H1 (cell line): ENCODE measurements at regions not wholly inside any gene's neighbourhood (a gene's known extent, or its start where the extent isn't known, plus 50 kb on each side); places are given as distances from the start of the nearest gene placed in this dataset.

Experiments used
- CTCF ChIA-PET: fragments of 300-600 bp; sonication (Branson Sonifier 250); formaldehyde crosslinking; loops from one replicate; lab custom pipeline; 2021; ENCODE audit not compliant: partially characterized antibody; lab: Charles Lee
- POLR2A ChIA-PET: fragments of 300-600 bp; sonication (Branson Sonifier 250); formaldehyde crosslinking; loops from one replicate; lab custom pipeline; 2021; ENCODE audit warnings: inconsistent platforms; ENCODE audit not compliant: partially characterized antibody; lab: Charles Lee
- DNase-seq, 2 experiments: peaks; one replicate each; pipeline versions ENCODE4 v3.0.0 to v3.0.0-alpha.2; 2010 to 2022; ENCODE audit warnings: low spot score in 2 of 2, low read depth in 1 of 2, mixed read lengths in 1 of 2
- FAIRE-seq: peaks from 2 replicates; lab custom pipeline; 2011; peaks lifted over from hg19 to GRCh38; lab: Jason Lieb, UNC
- H2AFZ ChIP-seq: 2 replicates; pipeline ENCODE4 v1.8.1; 2012; ENCODE audit warnings: low read length, inconsistent platforms
- H2AK5ac ChIP-seq: 2 replicates; pipeline ENCODE4 v1.6.1; 2013; ENCODE audit warnings: low read depth, low read length
- H2BK120ac ChIP-seq: replicated peaks from 2 replicates; pipeline ENCODE3; 2013; ENCODE audit warnings: low read depth, low read length, inconsistent platforms
- H2BK12ac ChIP-seq: 2 replicates; pipeline ENCODE4 v1.6.1; 2013; ENCODE audit warnings: low read depth, low read length
- H2BK15ac ChIP-seq: 2 replicates; pipeline ENCODE4 v1.6.1; 2013; ENCODE audit warnings: low read length
- H2BK20ac ChIP-seq: 2 replicates; pipeline ENCODE4 v1.6.1; 2013; ENCODE audit warnings: low read length
- H2BK5ac ChIP-seq: 2 replicates; pipeline ENCODE4 v1.6.1; 2013; ENCODE audit warnings: low read depth, low read length
- H3K14ac ChIP-seq: 2 replicates; pipeline ENCODE4 v1.6.1; 2013; ENCODE audit warnings: inconsistent platforms; ENCODE audit not compliant: insufficient read length
- H3K18ac ChIP-seq: 2 replicates; pipeline ENCODE4 v1.6.1; 2013; ENCODE audit warnings: low read length; ENCODE audit errors: extremely low read depth
- H3K23ac ChIP-seq: 2 replicates; pipeline ENCODE4 v1.6.1; 2013; ENCODE audit warnings: inconsistent platforms; ENCODE audit not compliant: insufficient read length
- H3K23me2 ChIP-seq: 2 replicates; pipeline ENCODE4 v1.6.1; 2013; ENCODE audit warnings: low read depth, low read length
- H3K27ac ChIP-seq: 2 replicates; pipeline ENCODE4 v1.6.1; 2011; ENCODE audit warnings: low read depth, low read length, inconsistent platforms
- H3K27me3 ChIP-seq, 4 experiments: replicated peaks in 1 of 4; 1 replicate in 1 of 4; 2 replicates in 3 of 4; pipeline versions ENCODE4 v1.6.1 to v1.8.1; 2011 to 2013; ENCODE audit warnings: low read length in 3 of 4, mild to moderate bottlenecking in 3 of 4, inconsistent platforms in 2 of 4, mixed read lengths in 2 of 4, moderate library complexity in 1 of 4; ENCODE audit not compliant: control insufficient read depth in 3 of 4, insufficient read depth in 3 of 4; ENCODE audit errors: extremely low read depth in 1 of 4
- H3K36me3 ChIP-seq, 4 experiments: 2 replicates each; pipeline versions ENCODE4 v1.6.1 to v1.8.1; 2011 to 2013; ENCODE audit warnings: mild to moderate bottlenecking in 4 of 4, low read length in 3 of 4, moderate library complexity in 2 of 4, control low read depth in 1 of 4, inconsistent platforms in 1 of 4; ENCODE audit not compliant: insufficient read depth in 4 of 4, control insufficient read depth in 2 of 4
- H3K4ac ChIP-seq: replicated peaks from 2 replicates; pipeline ENCODE3; 2013; ENCODE audit warnings: low read length, low read depth, mixed read lengths, inconsistent platforms; ENCODE audit not compliant: insufficient read length
- H3K4me1 ChIP-seq, 4 experiments: replicated peaks in 1 of 4; 1 replicate in 1 of 4; 2 replicates in 3 of 4; pipeline versions ENCODE4 v1.6.1 to v1.8.1; 2011 to 2013; ENCODE audit warnings: low read length in 3 of 4, inconsistent platforms in 2 of 4, mixed read lengths in 1 of 4; ENCODE audit not compliant: insufficient read depth in 4 of 4, control insufficient read depth in 3 of 4
- H3K4me2 ChIP-seq, 2 experiments: 2 replicates each; pipeline versions ENCODE4 v1.6.1 to v1.8.1; 2011 to 2013; ENCODE audit warnings: low read depth in 2 of 2, low read length in 2 of 2, control low read depth in 1 of 2, inconsistent platforms in 1 of 2, mild to moderate bottlenecking in 1 of 2; ENCODE audit not compliant: insufficient read depth in 1 of 2
- H3K4me3 ChIP-seq, 4 experiments: fragments of 200-600, 300-600 bp in 1 of 4; sonication (generic), shearing (Covaris generic), sonication (Bioruptor Twin) in 1 of 4; 2 replicates each; pipeline versions ENCODE4 v1.5.1 to v1.8.1; 2011 to 2016; ENCODE audit warnings: low read length in 4 of 4, low read depth in 3 of 4, control low read depth in 2 of 4, inconsistent platforms in 2 of 4, mild to moderate bottlenecking in 2 of 4, mixed read lengths in 1 of 4, moderate library complexity in 1 of 4; ENCODE audit not compliant: insufficient read depth in 2 of 4; ENCODE audit errors: extremely low read depth in 1 of 4
- H3K56ac ChIP-seq: replicated peaks from 2 replicates; pipeline ENCODE3; 2013; ENCODE audit warnings: low read depth, mild to moderate bottlenecking, mixed read lengths, low read length, inconsistent platforms; ENCODE audit not compliant: insufficient read length
- H3K79me1 ChIP-seq: 2 replicates; pipeline ENCODE4 v1.6.1; 2013; ENCODE audit warnings: low read depth, low read length, control low read depth
- H3K79me2 ChIP-seq, 2 experiments: 2 replicates each; pipeline versions ENCODE4 v1.6.1 to v1.8.1; 2012 to 2013; ENCODE audit warnings: low read length in 2 of 2, mild to moderate bottlenecking in 2 of 2, inconsistent platforms in 1 of 2; ENCODE audit not compliant: insufficient read depth in 2 of 2, control insufficient read depth in 1 of 2
- H3K9ac ChIP-seq, 4 experiments: replicated peaks in 1 of 4; 1 replicate in 1 of 4; 2 replicates in 3 of 4; pipeline versions ENCODE4 v1.6.1 to v1.8.1; 2011 to 2013; ENCODE audit warnings: low read depth in 3 of 4, low read length in 3 of 4, control low read depth in 2 of 4, mild to moderate bottlenecking in 2 of 4, moderate library complexity in 2 of 4, inconsistent platforms in 1 of 4; ENCODE audit errors: extremely low read depth in 1 of 4
- H3K9me3 ChIP-seq, 2 experiments: 2 replicates each; pipeline versions ENCODE4 v1.6.1 to v1.8.1; 2012 to 2013; ENCODE audit warnings: mild to moderate bottlenecking in 2 of 2, moderate library complexity in 2 of 2, control low read depth in 1 of 2, inconsistent platforms in 1 of 2, low read depth in 1 of 2, low read length in 1 of 2, mixed read lengths in 1 of 2; ENCODE audit not compliant: insufficient read depth in 2 of 2
- H4K20me1 ChIP-seq, 2 experiments: replicated peaks in 1 of 2; 2 replicates each; pipeline versions ENCODE3 to v1.8.1; 2011 to 2013; ENCODE audit warnings: inconsistent platforms in 2 of 2, low read length in 2 of 2, mild to moderate bottlenecking in 1 of 2; ENCODE audit not compliant: insufficient read depth in 2 of 2, control insufficient read depth in 1 of 2
- H4K5ac ChIP-seq: 2 replicates; pipeline ENCODE4 v1.6.1; 2013; ENCODE audit warnings: low read length, low read depth, mixed read lengths, inconsistent platforms; ENCODE audit not compliant: insufficient read length
- H4K8ac ChIP-seq: 2 replicates; pipeline ENCODE4 v1.8.0; 2013; ENCODE audit warnings: mild to moderate bottlenecking, moderate library complexity, low read length, inconsistent platforms; ENCODE audit not compliant: insufficient read depth; ENCODE audit errors: extremely low read depth
- H4K91ac ChIP-seq: replicated peaks from 2 replicates; pipeline ENCODE3; 2013; ENCODE audit warnings: low read length, mixed read lengths, inconsistent platforms; ENCODE audit not compliant: insufficient read length
- EZH2 ChIP-seq: fragments of 200-600 bp; sonication (generic); IDR thresholded peaks from 2 replicates; pipeline ENCODE4 v1.7.1; 2012; ENCODE audit warnings: low read depth, mild to moderate bottlenecking, moderate library complexity, low read length, inconsistent platforms; ENCODE audit not compliant: severe bottlenecking
- GABPA ChIP-seq: IDR thresholded peaks from 2 replicates; pipeline ENCODE4 v1.6.1; 2011; ENCODE audit warnings: mild to moderate bottlenecking, low read length, moderate library complexity, borderline replicate concordance; ENCODE audit not compliant: insufficient read depth
- RAD21 ChIP-seq, 2 experiments: IDR thresholded peaks in 1 of 2; conservative IDR thresholded peaks in 1 of 2; 2 replicates each; pipeline ENCODE4 v1.6.1; 2011; ENCODE audit warnings: low read depth in 2 of 2, low read length in 2 of 2, improper control_type of control experiment in 1 of 2, inconsistent platforms in 1 of 2, mild to moderate bottlenecking in 1 of 2, moderate library complexity in 1 of 2
- WGBS, 2 experiments: shearing (Covaris generic) in 1 of 2; methylation state at CpG; one replicate each; pipeline versions ENCODE4 v1.1.6 to v1.1.7; 2013 to 2015; ENCODE audit warnings: low lambda C conversion rate in 2 of 2, mixed read lengths in 2 of 2, inconsistent platforms in 1 of 2, low coverage in 1 of 2, missing lambda C conversion rate in 1 of 2; ENCODE audit not compliant: insufficient replicate concordance in 2 of 2, insufficient coverage in 1 of 2, insufficient read length in 1 of 2; ENCODE audit errors: extremely low coverage in 1 of 2, missing lambda C conversion rate in 1 of 2; 5-methylcytosine and 5-hydroxymethylcytosine counted together
- TF ChIP-seq, protein P1 (sequence below), 3 experiments: IDR thresholded peaks; 1 replicate in 2 of 3; 2 replicates in 1 of 3; pipeline versions ENCODE4 v1.5.1 to v1.6.1; 2011; ENCODE audit warnings: low read length in 3 of 3, mild to moderate bottlenecking in 3 of 3, inconsistent platforms in 2 of 3, low read depth in 1 of 3, moderate library complexity in 1 of 3; ENCODE audit not compliant: insufficient read depth in 1 of 3; ENCODE audit errors: control extremely low read depth in 1 of 3

DNA sequence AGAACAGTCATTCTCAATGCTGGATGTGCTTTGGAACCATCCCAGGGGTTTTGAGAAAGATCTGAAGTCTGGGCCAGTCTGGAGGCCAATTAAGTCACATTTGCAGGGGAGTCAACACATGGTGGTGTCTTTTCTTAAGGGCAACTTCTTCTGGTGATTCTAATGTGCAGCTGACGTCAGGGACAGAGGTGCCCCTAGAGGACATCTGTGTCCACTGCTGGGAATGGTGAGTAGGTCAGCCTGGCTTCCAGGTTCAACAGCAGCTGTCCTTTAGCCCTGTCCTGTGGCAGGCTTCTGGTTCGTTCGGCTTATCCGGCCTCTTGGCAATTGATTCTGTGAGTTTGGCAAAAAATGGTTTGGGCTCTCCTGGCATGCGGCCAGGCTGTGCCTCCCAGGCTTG, 269.7 kb upstream of the HABP2 start:
- Histone ChIP-seq H3K4me1 (no peaks in the 10 kb centered on the region), H3K27ac (no peak overlapping the region), H3K23ac (no peak overlapping the region)

More for the DNA sequence above, 269.7 kb upstream of the HABP2 start:
- H3K14ac ChIP-seq = no peak overlapping the region
- H3K4ac ChIP-seq = no peak overlapping the region
- DNase-seq = no peak
- H4K91ac ChIP-seq = no peak overlapping the region
- H3K27me3 ChIP-seq = no peaks in the 10 kb centered on the region; a peak in 1 of 7 replicates
- H3K18ac ChIP-seq = no peak overlapping the region
- H2AFZ ChIP-seq = no peak overlapping the region
- H3K23me2 ChIP-seq = no peaks in the 10 kb centered on the region
- H2BK12ac ChIP-seq = no peak overlapping the region
- H2BK5ac ChIP-seq = no peak overlapping the region
- CTCF ChIA-PET = interaction anchor here (1.0 to 1.8 kb wide), 7 partner anchors 9 to 32 kb away, joined by 3 to 8 read pairs (median 4); no protein-coding TSS in a partner anchor
- WGBS, 2 experiments = 92% methylated on average over 5 of the region's 5 CpGs; no CpG with 5 or more reads in 1 of the 2 experiments
- no peak overlapping the region for H3K4me3 ChIP-seq
- TF ChIP-seq GABPA = no peak
- no peak for TF ChIP-seq EZH2
- peak; percentile 37 to 44; a peak in 3 of 4 replicates for TF ChIP-seq RAD21 (IDR thresholded peaks at IDR 0.05 in 1 of 2, conservative IDR thresholded peaks at IDR 0.05 in 1 of 2; ENCODE audit: low read depth in 2 of 2, low read length in 2 of 2)
- TF ChIP-seq, protein P1, sequence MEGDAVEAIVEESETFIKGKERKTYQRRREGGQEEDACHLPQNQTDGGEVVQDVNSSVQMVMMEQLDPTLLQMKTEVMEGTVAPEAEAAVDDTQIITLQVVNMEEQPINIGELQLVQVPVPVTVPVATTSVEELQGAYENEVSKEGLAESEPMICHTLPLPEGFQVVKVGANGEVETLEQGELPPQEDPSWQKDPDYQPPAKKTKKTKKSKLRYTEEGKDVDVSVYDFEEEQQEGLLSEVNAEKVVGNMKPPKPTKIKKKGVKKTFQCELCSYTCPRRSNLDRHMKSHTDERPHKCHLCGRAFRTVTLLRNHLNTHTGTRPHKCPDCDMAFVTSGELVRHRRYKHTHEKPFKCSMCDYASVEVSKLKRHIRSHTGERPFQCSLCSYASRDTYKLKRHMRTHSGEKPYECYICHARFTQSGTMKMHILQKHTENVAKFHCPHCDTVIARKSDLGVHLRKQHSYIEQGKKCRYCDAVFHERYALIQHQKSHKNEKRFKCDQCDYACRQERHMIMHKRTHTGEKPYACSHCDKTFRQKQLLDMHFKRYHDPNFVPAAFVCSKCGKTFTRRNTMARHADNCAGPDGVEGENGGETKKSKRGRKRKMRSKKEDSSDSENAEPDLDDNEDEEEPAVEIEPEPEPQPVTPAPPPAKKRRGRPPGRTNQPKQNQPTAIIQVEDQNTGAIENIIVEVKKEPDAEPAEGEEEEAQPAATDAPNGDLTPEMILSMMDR (IDR thresholded peaks at IDR 0.05; ENCODE audit: control extremely low read depth in 1 of 3, insufficient read depth in 1 of 3, low read depth in 1 of 3, low read length in 3 of 3) = peak; percentile 46 to 51 (median 48)
- TF ChIP-seq, all 59 proteins: peak for 2
- Histone ChIP-seq H3K36me3 (no peaks in the 10 kb centered on the region), H2BK15ac (no peak overlapping the region), H4K8ac (no peak overlapping the region), H3K9ac (no peak overlapping the region), H2BK120ac (no peak overlapping the region), H3K79me1 (no peaks in the 10 kb centered on the region), H3K79me2 (no peaks in the 10 kb centered on the region), H4K5ac (no peak overlapping the region), H3K4me2 (no peak overlapping the region), H2BK20ac (no peak overlapping the region), H2AK5ac (no peak overlapping the region), H3K9me3 (no peaks in the 10 kb centered on the region), H4K20me1 (no peaks in the 10 kb centered on the region), H3K56ac (no peak overlapping the region)
- POLR2A ChIA-PET = no interaction called here
- no peak for FAIRE-seq
